B cell (primary cell): ENCODE measurements at regions not wholly inside any gene's neighbourhood (a gene's known extent, or its start where the extent isn't known, plus 50 kb on each side); places are given as distances from the start of the nearest gene placed in this dataset.

Experiments used
- ATAC-seq: fragments of 200-7000 bp; cut with Tn5 transposase; one replicate; pipeline ENCODE4 v1.10.0; 2021; ENCODE audit warnings: low read depth, mild to moderate bottlenecking, moderate number of reproducible peaks, moderate library complexity
- CTCF ChIA-PET: fragments of 350-600 bp; sonication (Branson Sonifier 250); formaldehyde crosslinking; loops from one replicate; lab custom pipeline; 2021; ENCODE audit warnings: antibody characterized with exemption, inconsistent platforms; lab: Charles Lee
- POLR2A ChIA-PET: fragments of 350-600 bp; sonication (Branson Sonifier 250); formaldehyde crosslinking; loops from one replicate; lab custom pipeline; 2021; ENCODE audit warnings: antibody characterized with exemption; lab: Charles Lee
- DNase-seq: peaks from one replicate; pipeline ENCODE4 v3.0.0; 2013
- H2AFZ ChIP-seq: 2 replicates; pipeline ENCODE4 v1.6.1; 2012; ENCODE audit warnings: mild to moderate bottlenecking, low read depth, low read length; ENCODE audit not compliant: insufficient read depth, poor library complexity, severe bottlenecking
- H3K27ac ChIP-seq, 2 donors: 1 replicate in 1 of 2; 2 replicates in 1 of 2; pipeline ENCODE4 v1.5.1; 2012 to 2013; ENCODE audit warnings: low read length in 2 of 2, mild to moderate bottlenecking in 2 of 2, moderate library complexity in 1 of 2
- H3K27me3 ChIP-seq, 4 experiments: fragments of 200-600 bp in 1 of 4; sonication (generic) in 1 of 4; replicated peaks in 1 of 4; 1 replicate in 2 of 4; 2 replicates in 2 of 4; pipeline versions ENCODE4 v1.6.1 to v1.7.0; 2013 to 2016; ENCODE audit warnings: low read length in 3 of 4, mild to moderate bottlenecking in 2 of 4, mixed read lengths in 1 of 4, moderate library complexity in 1 of 4; ENCODE audit not compliant: insufficient read depth in 4 of 4, control insufficient read depth in 3 of 4; ENCODE audit errors: control extremely low read depth in 1 of 4
- H3K36me3 ChIP-seq, 2 experiments: replicated peaks in 1 of 2; 1 replicate in 1 of 2; 2 replicates in 1 of 2; pipeline versions ENCODE4 v1.6.1 to v1.7.1; 2013; ENCODE audit warnings: low read length in 1 of 2; ENCODE audit not compliant: insufficient read depth in 2 of 2, control insufficient read depth in 1 of 2; ENCODE audit errors: control extremely low read depth in 1 of 2, extremely low read depth in 1 of 2
- H3K4me1 ChIP-seq, 2 donors: fragments of 200-600 bp in 1 of 2; sonication (generic) in 1 of 2; 1 replicate in 1 of 2; 2 replicates in 1 of 2; pipeline versions ENCODE4 v1.5.1 to v1.6.1; 2013 to 2017; ENCODE audit warnings: low read length in 2 of 2; ENCODE audit not compliant: control insufficient read depth in 2 of 2, insufficient read depth in 2 of 2
- H3K4me2 ChIP-seq: replicated peaks from 2 replicates; pipeline ENCODE3; 2012; ENCODE audit warnings: mild to moderate bottlenecking, low read depth, low read length; ENCODE audit not compliant: poor library complexity, severe bottlenecking
- H3K4me3 ChIP-seq, 5 experiments: fragments of 200-600 bp in 1 of 5; sonication (generic) in 1 of 5; 1 replicate in 3 of 5; 2 replicates in 2 of 5; pipeline versions ENCODE4 v1.5.1 to v1.7.0; 2011 to 2016; ENCODE audit warnings: low read length in 4 of 5, mild to moderate bottlenecking in 4 of 5, low read depth in 2 of 5, control low read depth in 1 of 5, moderate library complexity in 1 of 5; ENCODE audit not compliant: insufficient read depth in 1 of 5; ENCODE audit errors: control extremely low read depth in 1 of 5, extremely low read depth in 1 of 5
- H3K79me2 ChIP-seq: fragments of 200-600 bp; sonication (generic); one replicate; pipeline ENCODE4 v1.6.0; 2016; ENCODE audit warnings: low read length; ENCODE audit not compliant: control insufficient read depth, insufficient read depth
- H3K9ac ChIP-seq: fragments of 200-600 bp; sonication (generic); 2 replicates; pipeline ENCODE4 v1.6.1; 2017; ENCODE audit warnings: mild to moderate bottlenecking, low read length, moderate library complexity
- H3K9me3 ChIP-seq, 3 donors: one replicate each; pipeline versions ENCODE4 v1.6.1 to v1.7.1; 2013; ENCODE audit warnings: low read length in 2 of 3; ENCODE audit not compliant: control insufficient read depth in 2 of 3, insufficient read depth in 1 of 3; ENCODE audit errors: control extremely low read depth in 1 of 3
- H4K20me1 ChIP-seq: 2 replicates; pipeline ENCODE4 v1.6.0; 2012; ENCODE audit warnings: mild to moderate bottlenecking, low read length; ENCODE audit not compliant: insufficient read depth, control insufficient read depth, poor library complexity, severe bottlenecking
- H3K27ac Mint-ChIP-seq: one replicate; pipeline ENCODE4 v1.8.0; 2021; ENCODE audit warnings: mixed read lengths
- H3K27me3 Mint-ChIP-seq: one replicate; pipeline ENCODE4 v1.8.0; 2021; ENCODE audit warnings: mixed read lengths
- H3K4me1 Mint-ChIP-seq: one replicate; pipeline ENCODE4 v1.8.0; 2021; ENCODE audit warnings: mixed read lengths
- H3K4me3 Mint-ChIP-seq: one replicate; pipeline ENCODE4 v1.8.0; 2021; ENCODE audit warnings: mixed read lengths
- H3K9me3 Mint-ChIP-seq: one replicate; pipeline ENCODE4 v1.8.0; 2022; ENCODE audit warnings: mixed read lengths; ENCODE audit not compliant: insufficient read depth
- EZH2 ChIP-seq: IDR thresholded peaks from 2 replicates; pipeline ENCODE4 v1.6.1; 2012; ENCODE audit warnings: borderline replicate concordance, low read depth, mild to moderate bottlenecking, moderate library complexity, low read length; ENCODE audit not compliant: insufficient read depth, poor library complexity, severe bottlenecking
- WGBS: methylation state at CpG from one replicate; pipeline ENCODE4 v1.1.5; 2013; ENCODE audit warnings: missing lambda C conversion rate; ENCODE audit not compliant: insufficient coverage; 5-methylcytosine and 5-hydroxymethylcytosine counted together
- intact Hi-C: fragments of 100-400 bp; cut with micrococcal nuclease; formaldehyde crosslinking; loops from one replicate; pipeline ENCODE4 v1.10.0; 2022
- TF ChIP-seq, protein P1 (sequence below): fragments of 200-600 bp; IDR thresholded peaks from one replicate; pipeline ENCODE4 v1.8.0; 2022; ENCODE audit warnings: antibody characterized with exemption, mild to moderate bottlenecking

- CTCF ChIA-PET = no interaction called here
- POLR2A ChIA-PET = no interaction called here
- H2AFZ ChIP-seq = peak overlapping the region; percentile 63
Observed at GRCh38 chrX:131762802-131763234, 218.9 kb downstream of the OR13H1 start.

DNA sequence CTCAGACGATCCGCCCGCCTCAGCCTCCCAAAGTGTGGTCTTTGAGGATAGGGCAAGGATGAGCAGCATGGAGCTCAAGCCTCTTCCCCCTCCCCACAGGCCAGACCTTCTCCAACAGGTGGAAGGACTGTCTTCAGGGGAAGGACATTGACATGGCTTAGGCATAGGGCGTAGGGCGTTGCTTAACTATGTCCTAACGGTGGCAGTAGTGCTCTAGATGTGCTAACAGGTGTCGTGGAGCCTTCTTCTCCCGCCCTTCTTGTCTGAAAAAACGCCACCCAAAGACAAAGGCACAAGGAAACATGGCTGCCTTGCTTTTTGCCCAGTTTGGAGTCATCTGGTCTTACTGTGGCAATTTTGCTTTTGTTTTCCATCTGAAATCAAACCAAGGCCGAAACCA lies 219.8 kb downstream of the OR13H1 start:
- Histone ChIP-seq H3K4me2 (peak overlapping the region; percentile 76), H3K27ac (no peak overlapping the region), H4K20me1 (no peaks in the 10 kb centered on the region), H2AFZ (peak overlapping the region; percentile 63), H3K9ac (peak overlapping the region; percentile 59), H3K9me3 (peaks cover 0 to 6% (median 0%) of the 10 kb centered on the region in 3 donors), H3K4me3 (peak overlapping the region in 3 of 5 experiments; percentile 53 to 65 (median 61)), H3K27me3 (no peaks in the 10 kb centered on the region), H3K36me3 (no peaks in the 10 kb centered on the region), H3K79me2 (no peaks in the 10 kb centered on the region), H3K4me1 (peaks cover 0 to 3% of the 10 kb centered on the region in 2 donors)
- Mint-ChIP-seq H3K4me1 (no peaks in the 10 kb centered on the region), H3K4me3 (no peak overlapping the region), H3K9me3 (no peaks in the 10 kb centered on the region), H3K27me3 (no peaks in the 10 kb centered on the region), H3K27ac (no peak overlapping the region)
- ChIA-PET POLR2A (no interaction called here), CTCF (no interaction called here)
- ATAC-seq (no peak), DNase-seq (no peak)
- WGBS = 88% methylated on average over 3 of the region's 10 CpGs
- intact Hi-C loops = no loop called here
- TF ChIP-seq, protein P1, sequence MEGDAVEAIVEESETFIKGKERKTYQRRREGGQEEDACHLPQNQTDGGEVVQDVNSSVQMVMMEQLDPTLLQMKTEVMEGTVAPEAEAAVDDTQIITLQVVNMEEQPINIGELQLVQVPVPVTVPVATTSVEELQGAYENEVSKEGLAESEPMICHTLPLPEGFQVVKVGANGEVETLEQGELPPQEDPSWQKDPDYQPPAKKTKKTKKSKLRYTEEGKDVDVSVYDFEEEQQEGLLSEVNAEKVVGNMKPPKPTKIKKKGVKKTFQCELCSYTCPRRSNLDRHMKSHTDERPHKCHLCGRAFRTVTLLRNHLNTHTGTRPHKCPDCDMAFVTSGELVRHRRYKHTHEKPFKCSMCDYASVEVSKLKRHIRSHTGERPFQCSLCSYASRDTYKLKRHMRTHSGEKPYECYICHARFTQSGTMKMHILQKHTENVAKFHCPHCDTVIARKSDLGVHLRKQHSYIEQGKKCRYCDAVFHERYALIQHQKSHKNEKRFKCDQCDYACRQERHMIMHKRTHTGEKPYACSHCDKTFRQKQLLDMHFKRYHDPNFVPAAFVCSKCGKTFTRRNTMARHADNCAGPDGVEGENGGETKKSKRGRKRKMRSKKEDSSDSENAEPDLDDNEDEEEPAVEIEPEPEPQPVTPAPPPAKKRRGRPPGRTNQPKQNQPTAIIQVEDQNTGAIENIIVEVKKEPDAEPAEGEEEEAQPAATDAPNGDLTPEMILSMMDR = no peak
- TF ChIP-seq EZH2 = no peak

More at GRCh38 chrX:131762802-131763234, 218.9 kb downstream of the OR13H1 start:
- Mint-ChIP-seq H3K4me3 (no peak overlapping the region), H3K4me1 (no peaks in the 10 kb centered on the region), H3K9me3 (no peaks in the 10 kb centered on the region), H3K27me3 (no peaks in the 10 kb centered on the region), H3K27ac (no peak overlapping the region)
- Histone ChIP-seq H3K4me2 (peak overlapping the region; percentile 76), H3K36me3 (no peaks in the 10 kb centered on the region), H3K27ac (no peak overlapping the region), H4K20me1 (no peaks in the 10 kb centered on the region), H3K27me3 (no peaks in the 10 kb centered on the region), H3K9ac (peak overlapping the region; percentile 59), H3K4me1 (peaks cover 0 to 1% of the 10 kb centered on the region in 2 donors), H3K9me3 (peaks cover 0 to 6% (median 0%) of the 10 kb centered on the region in 3 donors), H3K79me2 (no peaks in the 10 kb centered on the region), H3K4me3 (peak overlapping the region in 3 of 5 experiments; percentile 53 to 65 (median 61))
- TF ChIP-seq EZH2 = no peak
- TF ChIP-seq, protein P1 = no peak
- no peak for ATAC-seq
- intact Hi-C loops = no loop called here
- WGBS = 83% methylated on average over 1 of the region's 7 CpGs
- DNase-seq = no peak
